ENCODE measurements at regions not wholly inside any gene's neighbourhood (a gene's known extent, or its start where the extent isn't known, plus 50 kb on each side); places are given as distances from the start of the nearest gene placed in this dataset.

GRCh38 chr20:11192106-11192505, 518.3 kb upstream of the JAG1 start:
- H3K27me3 ChIP-seq = no peaks in the 10 kb centered on the region
- TF ChIP-seq, protein P1, sequence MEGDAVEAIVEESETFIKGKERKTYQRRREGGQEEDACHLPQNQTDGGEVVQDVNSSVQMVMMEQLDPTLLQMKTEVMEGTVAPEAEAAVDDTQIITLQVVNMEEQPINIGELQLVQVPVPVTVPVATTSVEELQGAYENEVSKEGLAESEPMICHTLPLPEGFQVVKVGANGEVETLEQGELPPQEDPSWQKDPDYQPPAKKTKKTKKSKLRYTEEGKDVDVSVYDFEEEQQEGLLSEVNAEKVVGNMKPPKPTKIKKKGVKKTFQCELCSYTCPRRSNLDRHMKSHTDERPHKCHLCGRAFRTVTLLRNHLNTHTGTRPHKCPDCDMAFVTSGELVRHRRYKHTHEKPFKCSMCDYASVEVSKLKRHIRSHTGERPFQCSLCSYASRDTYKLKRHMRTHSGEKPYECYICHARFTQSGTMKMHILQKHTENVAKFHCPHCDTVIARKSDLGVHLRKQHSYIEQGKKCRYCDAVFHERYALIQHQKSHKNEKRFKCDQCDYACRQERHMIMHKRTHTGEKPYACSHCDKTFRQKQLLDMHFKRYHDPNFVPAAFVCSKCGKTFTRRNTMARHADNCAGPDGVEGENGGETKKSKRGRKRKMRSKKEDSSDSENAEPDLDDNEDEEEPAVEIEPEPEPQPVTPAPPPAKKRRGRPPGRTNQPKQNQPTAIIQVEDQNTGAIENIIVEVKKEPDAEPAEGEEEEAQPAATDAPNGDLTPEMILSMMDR (IDR thresholded peaks at IDR 0.05) = no peak
- no peaks in the 10 kb centered on the region for H3K9me3 ChIP-seq
- no peak overlapping the region for H3K4me3 ChIP-seq (ENCODE audit: low read depth in 1 of 2, low read length in 1 of 2)
- H3K36me3 ChIP-seq = no peaks in the 10 kb centered on the region
- H3K27ac ChIP-seq = no peak overlapping the region
- H3K4me1 ChIP-seq (ENCODE audit: control insufficient read depth in 1 of 2, insufficient read depth in 1 of 2, low read depth in 1 of 2, low read length in 1 of 2) = no peaks in the 10 kb centered on the region

GRCh38 chr20:11193241-11193640, 519.4 kb upstream of the JAG1 start:
- no peaks in the 10 kb centered on the region for H3K9me3 ChIP-seq
- H3K27ac ChIP-seq = no peak overlapping the region
- H3K27me3 ChIP-seq = no peaks in the 10 kb centered on the region
- no peaks in the 10 kb centered on the region for H3K36me3 ChIP-seq
- H3K4me1 ChIP-seq (ENCODE audit: control insufficient read depth in 1 of 2, insufficient read depth in 1 of 2, low read depth in 1 of 2, low read length in 1 of 2) = no peaks in the 10 kb centered on the region
- TF ChIP-seq, protein P1 (IDR thresholded peaks at IDR 0.05) = no peak
- H3K4me3 ChIP-seq (ENCODE audit: low read depth in 1 of 2, low read length in 1 of 2) = no peak overlapping the region

- no peak overlapping the region for H3K27ac ChIP-seq
- TF ChIP-seq, protein P1 (IDR thresholded peaks at IDR 0.05) = no peak
Observed at GRCh38 chr20:11195169-11195568, 521.4 kb upstream of the JAG1 start.

GRCh38 chr20:11195899-11196558, 522.2 kb upstream of the JAG1 start:
- Histone ChIP-seq H3K4me1 (ENCODE audit: control insufficient read depth in 1 of 2, insufficient read depth in 1 of 2, low read depth in 1 of 2, low read length in 1 of 2) (no peaks in the 10 kb centered on the region), H3K36me3 (no peaks in the 10 kb centered on the region), H3K27ac (no peak overlapping the region), H3K27me3 (no peaks in the 10 kb centered on the region), H3K9me3 (no peaks in the 10 kb centered on the region), H3K4me3 (ENCODE audit: low read depth in 1 of 2, low read length in 1 of 2) (no peak overlapping the region)
- TF ChIP-seq, protein P1 (IDR thresholded peaks at IDR 0.05) = no peak

More at GRCh38 chr20:11195169-11195568, 521.4 kb upstream of the JAG1 start:
- Histone ChIP-seq H3K9me3 (no peaks in the 10 kb centered on the region), H3K4me1 (ENCODE audit: control insufficient read depth in 1 of 2, insufficient read depth in 1 of 2, low read depth in 1 of 2, low read length in 1 of 2) (no peaks in the 10 kb centered on the region), H3K27me3 (no peaks in the 10 kb centered on the region), H3K36me3 (no peaks in the 10 kb centered on the region), H3K4me3 (ENCODE audit: low read depth in 1 of 2, low read length in 1 of 2) (no peak overlapping the region)

GRCh38 chr20:11197851-11198250, 524.1 kb upstream of the JAG1 start:
- TF ChIP-seq, protein P1 (IDR thresholded peaks at IDR 0.05) = no peak
- Histone ChIP-seq H3K4me3 (ENCODE audit: low read depth in 1 of 2, low read length in 1 of 2) (no peak overlapping the region), H3K27ac (no peak overlapping the region), H3K4me1 (ENCODE audit: control insufficient read depth in 1 of 2, insufficient read depth in 1 of 2, low read depth in 1 of 2, low read length in 1 of 2) (no peaks in the 10 kb centered on the region), H3K36me3 (no peaks in the 10 kb centered on the region), H3K9me3 (no peaks in the 10 kb centered on the region), H3K27me3 (no peaks in the 10 kb centered on the region)
